ENCODE measurements at regions not wholly inside any gene's neighbourhood (a gene's known extent, or its start where the extent isn't known, plus 50 kb on each side); places are given as distances from the start of the nearest gene placed in this dataset.
A peak's percentile ranks its signal among the peaks of the same experiment; 100 is the strongest.
"Not testable (repeated sequence)": the region's sequence is repeated elsewhere in the genome, so short reads cannot be mapped to it uniquely, and the experiment has no call there.

- DNase-seq (ENCODE audit: low read depth): not testable (repeated sequence)
These were observed 52.3 kb downstream of the SEPTIN7 start for GRCh38 chr7:35853194-35853593.

DNA sequence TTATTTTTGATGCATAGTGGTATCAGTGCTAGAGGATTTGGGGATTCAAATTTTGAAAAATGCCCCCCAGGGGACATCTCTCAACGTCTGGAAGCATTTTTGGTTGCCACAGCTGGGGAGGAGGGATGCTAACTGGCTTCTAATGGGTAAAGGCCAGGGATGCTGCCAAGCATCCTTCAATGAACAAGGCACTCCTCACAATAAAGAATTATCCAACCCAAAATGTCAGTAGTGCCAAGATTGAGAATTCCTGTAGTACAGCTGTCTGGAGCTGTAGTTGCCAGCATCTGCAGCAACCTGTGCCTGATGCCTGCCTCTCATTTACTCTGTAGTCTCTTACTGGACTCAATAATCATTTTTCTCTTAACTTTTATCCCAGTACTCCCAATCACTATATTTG is 53.5 kb downstream of the SEPTIN7 start:
- no peak for DNase-seq (ENCODE audit: low read depth)

DNA sequence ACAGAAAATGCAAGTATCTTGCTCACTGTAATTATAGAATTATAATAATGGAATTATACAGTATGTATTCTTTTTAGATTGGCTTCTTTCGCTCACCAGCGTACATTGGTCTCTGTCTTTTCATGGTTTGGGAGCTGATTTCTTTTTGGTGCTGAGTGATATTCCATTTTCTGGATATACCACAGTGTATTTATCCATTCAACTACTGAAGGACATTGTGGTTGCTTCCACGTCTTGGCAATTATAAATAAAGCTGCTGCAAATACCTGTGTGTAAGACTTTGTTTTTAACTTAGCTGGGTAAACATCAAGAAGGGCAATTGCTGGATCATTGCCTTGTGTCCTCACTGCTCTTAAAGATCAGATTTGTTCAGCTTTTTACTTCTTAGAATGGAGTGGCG is 55.3 kb downstream of the SEPTIN7 start:
- no peak for DNase-seq (ENCODE audit: low read depth)

GRCh38 chr7:35860664-35861063 is 59.8 kb downstream of the SEPTIN7 start:
- no peak for DNase-seq (ENCODE audit: low read depth)

DNA sequence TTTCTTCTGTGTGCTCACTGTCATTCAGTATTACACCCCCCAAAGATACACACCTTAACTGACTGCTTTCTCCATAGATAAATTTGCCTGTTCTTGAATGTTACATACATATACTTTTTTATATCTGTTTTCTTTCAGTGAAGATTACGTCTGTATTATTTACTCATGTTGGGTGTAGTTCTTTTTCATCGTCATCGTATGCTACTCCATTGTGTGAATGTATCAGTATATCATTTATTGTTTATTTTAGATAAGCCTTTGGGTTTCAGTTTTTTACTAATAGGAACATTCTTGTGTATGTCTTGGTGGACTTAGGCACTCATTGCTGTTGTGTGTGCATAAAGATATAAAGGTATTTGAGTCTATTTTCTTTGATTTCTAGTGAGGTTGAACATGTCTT is 64.4 kb downstream of the SEPTIN7 start:
- DNase-seq (ENCODE audit: low read depth): no peak

- no peak for DNase-seq (ENCODE audit: low read depth)
These were observed 65.3 kb downstream of the SEPTIN7 start for GRCh38 chr7:35866186-35866585.

- not testable (repeated sequence) for DNase-seq (ENCODE audit: low read depth)
These were observed 68.3 kb downstream of the SEPTIN7 start for GRCh38 chr7:35869117-35869516.

DNA sequence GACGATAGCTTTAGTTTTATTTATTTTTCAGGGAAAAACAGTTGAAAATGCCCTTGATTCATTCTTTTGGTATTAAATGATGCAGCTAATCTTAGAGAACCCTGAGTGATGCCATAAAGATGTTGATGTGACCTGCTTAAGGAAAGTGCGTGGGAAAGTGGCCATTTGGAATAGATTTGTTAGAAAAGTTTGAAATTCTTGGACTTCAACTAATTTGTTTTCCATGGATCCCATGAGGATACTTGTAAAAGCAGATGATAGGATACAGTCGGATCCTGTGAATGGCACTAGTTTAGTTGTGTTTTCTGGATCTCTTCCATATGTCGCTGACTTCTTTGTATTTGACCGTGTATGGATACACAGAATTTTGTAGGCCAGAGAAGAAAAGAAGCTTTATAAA is 69.0 kb downstream of the SEPTIN7 start:
- DNase-seq (ENCODE audit: low read depth): no peak

DNA sequence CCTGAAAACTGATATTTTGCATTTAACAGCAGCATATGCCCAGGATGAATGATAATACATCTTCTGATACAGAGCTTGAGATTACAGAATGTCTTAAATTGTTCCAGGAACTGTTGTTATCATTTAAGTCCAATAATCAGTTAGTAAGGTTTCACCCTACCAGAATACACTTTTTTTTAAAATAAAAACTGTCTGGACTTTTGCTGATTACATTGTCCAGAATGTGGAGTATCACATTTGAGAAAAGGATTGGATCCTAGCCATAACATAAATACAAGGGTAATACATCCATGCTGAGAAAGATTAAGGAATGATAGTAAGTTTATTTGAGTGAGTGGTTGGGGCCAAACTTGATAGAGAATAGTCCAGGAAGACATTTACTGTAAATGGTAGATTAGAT is 71.0 kb downstream of the SEPTIN7 start:
- DNase-seq (ENCODE audit: low read depth): no peak

DNA sequence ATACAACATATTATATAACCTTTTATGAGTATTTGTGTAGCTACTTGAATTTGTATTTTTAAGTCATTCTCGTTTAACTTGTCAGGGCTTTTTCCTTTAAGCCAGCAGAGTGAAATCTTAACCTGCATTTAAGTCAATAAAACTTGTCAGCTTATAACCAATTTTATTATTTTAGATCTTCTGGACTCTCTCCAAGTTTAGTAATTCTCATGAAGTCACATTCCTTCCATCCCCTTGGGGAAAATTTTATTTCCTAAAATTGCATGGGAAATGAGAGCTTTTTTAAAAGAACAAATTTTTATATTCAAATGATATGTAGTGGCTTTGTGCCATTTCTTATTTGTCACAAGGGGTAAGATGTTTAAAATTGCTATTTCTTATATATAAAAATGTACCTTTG is 74.0 kb downstream of the SEPTIN7 start:
- no peak for DNase-seq (ENCODE audit: low read depth)

DNA sequence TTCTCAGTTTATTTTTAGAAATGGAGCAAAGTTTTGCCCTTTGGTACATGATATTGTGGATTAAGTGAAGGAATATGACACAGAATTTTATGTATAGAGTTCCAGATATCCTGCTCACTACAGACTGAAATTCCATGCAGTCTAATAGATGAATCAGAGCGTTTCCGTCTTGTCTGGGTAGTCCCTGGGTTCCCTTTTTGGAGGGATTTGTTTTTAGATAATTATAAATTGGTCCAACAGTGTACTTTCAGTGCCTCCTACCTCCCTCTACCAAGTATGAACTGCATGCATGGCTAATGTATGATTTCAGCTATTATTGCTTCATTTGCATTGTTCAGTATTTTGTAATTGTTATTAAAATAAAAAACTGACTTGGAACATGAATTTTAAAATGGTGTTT is 74.4 kb downstream of the SEPTIN7 start:
- no peak for DNase-seq (ENCODE audit: low read depth)

DNA sequence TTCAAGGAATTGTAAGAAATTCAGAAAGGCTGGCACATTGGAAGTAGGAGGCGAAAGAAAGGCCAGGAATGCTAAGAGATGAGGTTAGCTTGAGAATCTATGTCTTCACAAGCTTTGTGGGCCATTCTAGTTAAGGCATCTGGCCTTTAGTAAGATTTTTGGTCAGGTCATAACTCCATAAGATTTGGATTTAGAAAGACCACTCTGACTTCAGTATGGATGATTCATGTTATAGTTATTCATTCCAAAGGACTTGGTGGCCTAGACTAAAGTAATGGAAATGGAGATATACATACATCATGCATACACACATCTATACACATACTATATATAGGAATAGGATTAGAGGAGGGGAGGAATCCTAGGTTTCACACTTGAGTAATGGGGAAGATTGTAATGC is 77.5 kb downstream of the SEPTIN7 start:
- no peak for DNase-seq (ENCODE audit: low read depth)

GRCh38 chr7:35887430-35887829 is 86.6 kb downstream of the SEPTIN7 start:
- not testable (repeated sequence) for DNase-seq (ENCODE audit: low read depth)

DNA sequence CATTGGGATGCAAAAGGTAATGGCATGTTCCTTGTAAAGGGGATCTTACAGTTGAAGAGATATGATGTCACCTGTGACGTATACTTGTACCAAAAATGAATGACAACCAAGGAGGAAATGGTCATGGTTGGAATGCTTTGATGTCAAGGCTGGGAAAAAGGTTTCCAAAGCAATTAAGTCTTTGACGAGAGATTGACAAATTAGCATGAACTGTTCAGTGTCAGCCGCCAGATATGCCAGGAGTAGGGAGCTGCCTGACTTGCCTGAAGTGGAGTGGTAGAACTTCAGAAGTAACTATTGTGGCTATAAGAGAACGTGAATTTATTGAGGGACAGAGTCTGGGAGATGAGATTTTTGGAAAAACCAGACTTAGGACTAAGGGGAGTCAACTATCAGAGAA is 88.1 kb downstream of the SEPTIN7 start:
- no peak for DNase-seq (ENCODE audit: low read depth)

DNA sequence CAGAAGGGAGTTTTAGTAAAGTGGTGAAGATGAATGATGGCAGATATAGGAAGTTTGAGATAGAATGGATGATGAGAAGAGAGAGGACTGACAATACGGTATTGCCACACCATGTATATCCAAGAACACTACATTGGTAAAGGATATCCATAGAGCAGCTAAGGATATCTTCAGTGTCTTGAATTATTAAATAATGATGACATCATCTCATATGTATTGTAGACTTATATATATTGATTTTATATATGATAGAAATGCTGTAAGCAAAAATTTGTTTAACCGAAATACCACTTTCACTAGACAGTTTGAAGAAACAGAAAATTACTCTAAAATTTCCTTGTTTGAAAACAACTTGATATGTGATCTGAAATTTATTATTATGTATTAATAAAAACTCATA is 89.0 kb downstream of the SEPTIN7 start:
- no peak for DNase-seq (ENCODE audit: low read depth)

DNA sequence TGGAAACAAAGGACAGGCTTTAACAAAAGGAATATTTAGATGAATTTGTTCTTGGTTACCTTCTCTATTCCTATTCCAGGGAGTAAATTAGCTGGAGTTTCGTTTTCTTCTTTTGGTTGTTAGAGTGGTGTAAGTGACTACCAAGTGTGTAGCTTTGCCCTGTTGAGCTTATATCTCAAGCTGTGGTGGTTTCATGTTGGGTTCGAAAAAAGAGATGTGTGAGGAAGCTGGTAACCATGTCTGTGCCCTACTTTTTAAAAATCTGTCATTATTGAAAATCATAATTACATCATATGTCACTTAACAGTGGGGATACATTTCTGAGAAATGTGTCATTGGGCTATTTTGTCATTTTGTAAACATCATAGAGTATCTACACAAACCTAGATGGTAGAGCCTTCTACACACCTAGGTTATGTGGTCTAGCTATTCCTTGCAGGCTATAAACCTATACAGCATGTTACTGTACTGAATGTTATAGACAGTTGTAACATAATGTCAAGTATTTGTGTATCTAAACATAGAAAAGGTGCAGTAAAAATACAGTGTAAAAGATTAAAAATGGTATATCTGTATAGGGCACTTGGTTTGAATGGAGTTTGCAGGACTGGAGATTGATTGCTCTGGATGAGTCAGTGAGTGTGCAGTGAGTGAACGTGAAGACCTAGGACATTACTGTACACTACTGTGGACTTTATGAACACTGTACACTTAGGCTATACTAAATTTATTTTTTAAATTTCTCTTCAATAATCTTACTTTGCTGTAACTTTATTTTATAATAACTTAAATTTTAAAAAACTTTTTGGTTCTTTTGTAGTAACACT is 90.4 kb downstream of the SEPTIN7 start:
- no peak for DNase-seq (ENCODE audit: low read depth)

- no peak for DNase-seq (ENCODE audit: low read depth)
These were observed 92.8 kb downstream of the SEPTIN7 start for GRCh38 chr7:35893649-35894048.

- DNase-seq (ENCODE audit: low read depth): no peak
These were observed 93.9 kb downstream of the SEPTIN7 start for GRCh38 chr7:35894721-35895120.

DNA sequence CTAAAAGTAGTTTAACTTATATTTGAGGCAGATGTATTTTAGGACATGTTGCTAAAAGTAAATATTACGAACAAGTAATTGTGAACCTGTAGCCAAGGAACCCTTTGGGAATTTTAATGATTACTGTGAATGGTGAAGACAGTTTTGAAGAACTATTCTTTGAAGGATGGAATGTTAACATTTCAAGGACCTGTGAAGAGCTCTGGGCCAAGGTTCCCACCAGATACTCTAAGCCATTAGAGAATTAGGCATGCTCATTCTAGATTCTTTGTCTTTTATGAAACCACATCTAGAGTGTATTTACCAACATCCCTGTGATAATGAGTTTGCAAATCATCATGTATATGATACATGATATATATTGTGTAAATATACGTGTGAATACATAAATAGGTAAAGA is 99.8 kb downstream of the SEPTIN7 start:
- no peak for DNase-seq (ENCODE audit: low read depth)

- no peak for DNase-seq (ENCODE audit: low read depth)
These were observed 104.7 kb downstream of the SEPTIN7 start for GRCh38 chr7:35905555-35905954.

DNA sequence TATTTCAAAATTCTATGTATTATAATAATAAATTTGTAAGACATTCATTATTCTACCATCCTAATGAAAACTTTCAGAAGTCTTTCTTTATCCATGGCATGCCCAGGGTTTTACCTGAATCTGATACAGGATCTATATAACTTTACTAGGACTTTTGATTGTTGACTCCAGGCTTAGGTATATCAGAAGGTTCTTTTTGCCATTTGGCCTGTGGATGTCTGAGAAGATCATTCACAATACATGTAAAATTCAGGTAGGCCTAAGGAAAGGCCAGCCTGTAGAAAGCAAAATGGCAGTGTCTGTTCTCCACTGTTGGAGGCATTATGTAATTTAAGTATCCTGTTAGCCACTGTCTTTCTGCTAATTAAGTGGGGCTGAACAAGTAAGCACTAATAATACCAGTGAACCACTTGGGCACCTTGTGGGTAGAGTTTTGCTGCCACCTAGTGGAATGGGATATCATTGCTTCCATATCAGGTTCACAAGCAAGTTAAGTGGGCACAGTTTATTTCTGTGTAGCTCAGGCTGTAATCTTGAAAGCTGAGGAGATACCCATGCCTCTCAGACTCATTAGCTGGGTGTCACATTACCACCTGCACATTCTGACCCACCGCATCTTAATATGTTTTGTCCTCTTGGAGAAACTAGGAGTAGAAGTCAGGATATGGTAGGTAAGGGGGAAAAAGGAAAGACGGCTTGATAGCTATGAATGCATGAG is 105.5 kb downstream of the SEPTIN7 start:
- peak; percentile 38 for DNase-seq (ENCODE audit: low read depth)

- DNase-seq (ENCODE audit: low read depth): no peak
These were observed 107.7 kb downstream of the SEPTIN7 start for GRCh38 chr7:35908331-35909216.

Data from activated T-helper 9 cell treated with anti-CD3 and anti-CD28 coated beads, Interleukin-2, amount 50 U/mL, for 16 hours (primary cell).